Gastrocnemius medialis (tissue), 4 donors: ENCODE measurements at regions not wholly inside any gene's neighbourhood (a gene's known extent, or its start where the extent isn't known, plus 50 kb on each side); places are given as distances from the start of the nearest gene placed in this dataset.

ENCODE experiments used
- POLR2A ChIP-seq, 2 donors: fragments of 450-650 bp; IDR thresholded peaks; one replicate each; pipeline ENCODE4 v1.6.1; 2017; ENCODE audit warnings: antibody characterized with exemption in 2 of 2, mild to moderate bottlenecking in 2 of 2, moderate library complexity in 2 of 2
- TF ChIP-seq, protein P1 (sequence below), 5 experiments: fragments of 450-650 bp in 3 of 5; fragments of 200-600 bp in 2 of 5; sonication (generic) in 2 of 5; IDR thresholded peaks in 4 of 5; conservative IDR thresholded peaks in 1 of 5; 1 replicate in 4 of 5; 2 replicates in 1 of 5; pipeline ENCODE4 v1.5.1; 2016 to 2019; ENCODE audit warnings: antibody characterized with exemption in 5 of 5, mild to moderate bottlenecking in 3 of 5, moderate library complexity in 3 of 5

DNA sequence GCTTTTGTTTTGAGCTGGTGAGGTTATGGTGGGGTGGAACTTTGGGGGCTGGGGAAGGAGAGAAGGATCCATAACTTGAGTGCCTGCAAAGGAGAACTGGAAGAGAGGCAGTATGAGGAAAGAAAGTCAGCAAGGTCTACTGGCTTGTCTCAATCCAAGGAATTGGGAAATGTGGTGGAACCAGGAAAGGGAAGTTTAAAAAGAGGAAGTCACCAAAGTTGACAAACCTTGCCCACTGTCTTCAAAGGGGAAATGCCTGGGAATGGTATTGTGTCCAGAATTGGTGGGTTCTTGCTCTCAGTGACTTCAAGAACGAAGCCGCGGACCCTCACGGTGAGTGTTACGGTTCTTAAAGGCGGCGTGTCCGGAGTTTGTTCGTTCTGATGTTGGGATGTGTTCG is 304.1 kb upstream of the FAM98A start:
- TF ChIP-seq, protein P1, sequence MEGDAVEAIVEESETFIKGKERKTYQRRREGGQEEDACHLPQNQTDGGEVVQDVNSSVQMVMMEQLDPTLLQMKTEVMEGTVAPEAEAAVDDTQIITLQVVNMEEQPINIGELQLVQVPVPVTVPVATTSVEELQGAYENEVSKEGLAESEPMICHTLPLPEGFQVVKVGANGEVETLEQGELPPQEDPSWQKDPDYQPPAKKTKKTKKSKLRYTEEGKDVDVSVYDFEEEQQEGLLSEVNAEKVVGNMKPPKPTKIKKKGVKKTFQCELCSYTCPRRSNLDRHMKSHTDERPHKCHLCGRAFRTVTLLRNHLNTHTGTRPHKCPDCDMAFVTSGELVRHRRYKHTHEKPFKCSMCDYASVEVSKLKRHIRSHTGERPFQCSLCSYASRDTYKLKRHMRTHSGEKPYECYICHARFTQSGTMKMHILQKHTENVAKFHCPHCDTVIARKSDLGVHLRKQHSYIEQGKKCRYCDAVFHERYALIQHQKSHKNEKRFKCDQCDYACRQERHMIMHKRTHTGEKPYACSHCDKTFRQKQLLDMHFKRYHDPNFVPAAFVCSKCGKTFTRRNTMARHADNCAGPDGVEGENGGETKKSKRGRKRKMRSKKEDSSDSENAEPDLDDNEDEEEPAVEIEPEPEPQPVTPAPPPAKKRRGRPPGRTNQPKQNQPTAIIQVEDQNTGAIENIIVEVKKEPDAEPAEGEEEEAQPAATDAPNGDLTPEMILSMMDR (IDR thresholded peaks at IDR 0.05 in 4 of 5, conservative IDR thresholded peaks at IDR 0.05 in 1 of 5): no peak
- no peak for TF ChIP-seq POLR2A (IDR thresholded peaks at IDR 0.05)
